Hepatocyte (in vitro differentiated cells): ENCODE measurements at regions not wholly inside any gene's neighbourhood (a gene's known extent, or its start where the extent isn't known, plus 50 kb on each side); places are given as distances from the start of the nearest gene placed in this dataset.
"Not testable (repeated sequence)": the region's sequence is repeated elsewhere in the genome, so short reads cannot be mapped to it uniquely, and the experiment has no call there.

Source experiments
- DNase-seq: peaks from one replicate; pipeline ENCODE4 v3.0.0-alpha.2; 2016; ENCODE audit warnings: low spot score
- H2AFZ ChIP-seq: fragments of 200-600 bp; sonication (generic); 2 replicates; pipeline ENCODE4 v1.6.0; 2016; ENCODE audit warnings: antibody characterized with exemption, mild to moderate bottlenecking
- H3K27ac ChIP-seq: fragments of 200-600 bp; sonication (generic); 2 replicates; pipeline ENCODE4 v1.5.1; 2016; ENCODE audit warnings: mild to moderate bottlenecking
- H3K27me3 ChIP-seq: fragments of 200-600 bp; sonication (generic); 2 replicates; pipeline ENCODE4 v1.6.1; 2016
- H3K36me3 ChIP-seq: fragments of 200-600 bp; sonication (generic); replicated peaks from 2 replicates; pipeline ENCODE4 v1.5.1; 2016; ENCODE audit warnings: low read depth; ENCODE audit not compliant: insufficient read depth
- H3K4me1 ChIP-seq: fragments of 200-600 bp; sonication (generic); 2 replicates; pipeline ENCODE4 v1.5.1; 2016; ENCODE audit warnings: mild to moderate bottlenecking, moderate library complexity; ENCODE audit not compliant: insufficient read depth
- H3K4me2 ChIP-seq: fragments of 200-600 bp; sonication (generic); 2 replicates; pipeline ENCODE4 v1.6.0; 2016
- H3K4me3 ChIP-seq: fragments of 200-600 bp; sonication (generic); 2 replicates; pipeline ENCODE4 v1.5.1; 2016; ENCODE audit warnings: mild to moderate bottlenecking
- H3K79me2 ChIP-seq: fragments of 200-600 bp; sonication (generic); 2 replicates; pipeline ENCODE4 v1.6.0; 2017; ENCODE audit warnings: mild to moderate bottlenecking
- H3K9me2 ChIP-seq: fragments of 200-600 bp; sonication (generic); replicated peaks from 2 replicates; pipeline ENCODE4 v1.6.0; 2017; ENCODE audit warnings: mild to moderate bottlenecking; ENCODE audit not compliant: insufficient read depth
- H3K9me3 ChIP-seq: fragments of 200-600 bp; sonication (generic); 2 replicates; pipeline ENCODE4 v1.5.1; 2016; ENCODE audit warnings: low read depth, mild to moderate bottlenecking
- H4K20me1 ChIP-seq: fragments of 200-600 bp; sonication (generic); 2 replicates; pipeline ENCODE4 v1.6.0; 2016; ENCODE audit warnings: mild to moderate bottlenecking; ENCODE audit not compliant: insufficient read depth, poor library complexity, severe bottlenecking
- CTCF ChIP-seq: fragments of 200-600 bp; sonication (generic); IDR thresholded peaks from 2 replicates; pipeline ENCODE4 v1.5.1; 2016; ENCODE audit warnings: antibody characterized with exemption, mild to moderate bottlenecking; ENCODE audit not compliant: poor library complexity
- EZH2 ChIP-seq: fragments of 200-600 bp; sonication (generic); IDR thresholded peaks from 2 replicates; pipeline ENCODE4 v1.6.1; 2016; ENCODE audit warnings: antibody characterized with exemption, mild to moderate bottlenecking, borderline replicate concordance
- EZH2phosphoT487 ChIP-seq: fragments of 200-600 bp; sonication (generic); IDR thresholded peaks from one replicate; pipeline ENCODE4 v1.6.1; 2018; ENCODE audit warnings: antibody characterized with exemption, mild to moderate bottlenecking, low read depth, moderate library complexity; ENCODE audit not compliant: unreplicated experiment, severe bottlenecking
- WGBS: methylation state at CpG from one replicate; pipeline ENCODE4 v1.1.6; 2016; ENCODE audit warnings: low lambda C conversion rate; ENCODE audit errors: missing lambda C conversion rate; 5-methylcytosine and 5-hydroxymethylcytosine counted together

- no peaks in the 10 kb centered on the region for H3K9me2 ChIP-seq
- 92% methylated on average over 2 of the region's 2 CpGs for WGBS
- no peak overlapping the region for H2AFZ ChIP-seq
- no peaks in the 10 kb centered on the region for H4K20me1 ChIP-seq
- no peaks in the 10 kb centered on the region for H3K36me3 ChIP-seq
- no peak for TF ChIP-seq EZH2phosphoT487
- no peak for TF ChIP-seq CTCF
- no peak for TF ChIP-seq EZH2
- H3K27ac ChIP-seq, result no peak overlapping the region
- peaks cover 11% of the 10 kb centered on the region for H3K9me3 ChIP-seq
- no peaks in the 10 kb centered on the region for H3K79me2 ChIP-seq
- H3K27me3 ChIP-seq, result no peaks in the 10 kb centered on the region
- H3K4me2 ChIP-seq, result no peak overlapping the region
- no peaks in the 10 kb centered on the region for H3K4me1 ChIP-seq
- DNase-seq, result no peak
- no peak overlapping the region for H3K4me3 ChIP-seq
Measured at GRCh38 chr6:145155873-145156782, 579.2 kb downstream of the EPM2A start.

- not testable (repeated sequence) for H3K36me3 ChIP-seq, H3K79me2 ChIP-seq, H2AFZ ChIP-seq, H3K4me2 ChIP-seq, H3K4me1 ChIP-seq, DNase-seq, H3K4me3 ChIP-seq, H4K20me1 ChIP-seq, H3K27ac ChIP-seq, H3K27me3 ChIP-seq, H3K9me2 ChIP-seq
- peaks cover 11% of the 10 kb centered on the region for H3K9me3 ChIP-seq
- WGBS, result 77% methylated on average over 1 of the region's 1 CpG
Measured at GRCh38 chr6:145158636-145159035, 576.7 kb downstream of the EPM2A start.

- Histone ChIP-seq H3K4me3 (no peak overlapping the region), H3K36me3 (no peaks in the 10 kb centered on the region), H3K27ac (no peak overlapping the region), H4K20me1 (no peaks in the 10 kb centered on the region), H3K79me2 (no peaks in the 10 kb centered on the region), H3K4me2 (no peak overlapping the region), H3K9me2 (no peaks in the 10 kb centered on the region), H3K9me3 (peaks cover 11% of the 10 kb centered on the region), H3K27me3 (no peaks in the 10 kb centered on the region), H3K4me1 (no peaks in the 10 kb centered on the region), H2AFZ (no peak overlapping the region)
- TF ChIP-seq EZH2phosphoT487 (no peak), EZH2 (no peak), CTCF (no peak)
- no peak for DNase-seq
Measured at GRCh38 chr6:145159921-145160320, 575.4 kb downstream of the EPM2A start.

- WGBS, result 96% methylated on average over 1 of the region's 1 CpG
- H3K79me2 ChIP-seq, result no peaks in the 10 kb centered on the region
- no peak for DNase-seq
Measured at GRCh38 chr6:145161501-145161900, 573.8 kb downstream of the EPM2A start.

More at GRCh38 chr6:145161501-145161900, 573.8 kb downstream of the EPM2A start:
- no peak overlapping the region for H2AFZ ChIP-seq
- no peaks in the 10 kb centered on the region for H3K9me2 ChIP-seq
- H3K36me3 ChIP-seq, result no peaks in the 10 kb centered on the region
- H3K4me1 ChIP-seq, result no peaks in the 10 kb centered on the region
- no peak overlapping the region for H3K4me3 ChIP-seq
- TF ChIP-seq EZH2phosphoT487, result no peak
- TF ChIP-seq EZH2, result no peak
- no peak for TF ChIP-seq CTCF
- no peaks in the 10 kb centered on the region for H3K27me3 ChIP-seq
- no peaks in the 10 kb centered on the region for H4K20me1 ChIP-seq
- peaks cover 11% of the 10 kb centered on the region for H3K9me3 ChIP-seq
- H3K4me2 ChIP-seq, result no peak overlapping the region
- H3K27ac ChIP-seq, result no peak overlapping the region
